ENCODE measurements at regions not wholly inside any gene's neighbourhood (a gene's known extent, or its start where the extent isn't known, plus 50 kb on each side); places are given as distances from the start of the nearest gene placed in this dataset.

DNA sequence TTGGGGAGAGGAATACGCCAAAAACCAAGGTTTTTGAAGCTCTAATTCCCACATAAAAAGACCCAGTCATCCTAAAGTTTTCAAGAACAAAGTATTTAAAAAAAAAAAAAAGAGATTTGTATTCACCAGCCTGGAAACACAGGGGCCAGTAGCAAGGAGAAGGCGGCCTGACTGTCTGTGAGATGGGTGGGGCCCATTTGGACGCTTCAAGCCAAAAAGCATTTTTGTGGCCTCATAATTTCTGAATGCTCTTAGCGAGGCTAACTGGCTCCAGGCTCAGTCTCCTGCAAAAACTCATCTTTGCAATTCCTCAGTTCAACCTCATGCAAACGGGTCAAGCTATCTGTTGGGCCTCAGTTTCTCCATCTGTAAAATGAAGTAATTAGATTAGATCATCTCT is 514.1 kb downstream of the MED13L start:
- no peak for DNase-seq (ENCODE audit: low read depth in 4 of 4, low spot score in 2 of 4)

DNA sequence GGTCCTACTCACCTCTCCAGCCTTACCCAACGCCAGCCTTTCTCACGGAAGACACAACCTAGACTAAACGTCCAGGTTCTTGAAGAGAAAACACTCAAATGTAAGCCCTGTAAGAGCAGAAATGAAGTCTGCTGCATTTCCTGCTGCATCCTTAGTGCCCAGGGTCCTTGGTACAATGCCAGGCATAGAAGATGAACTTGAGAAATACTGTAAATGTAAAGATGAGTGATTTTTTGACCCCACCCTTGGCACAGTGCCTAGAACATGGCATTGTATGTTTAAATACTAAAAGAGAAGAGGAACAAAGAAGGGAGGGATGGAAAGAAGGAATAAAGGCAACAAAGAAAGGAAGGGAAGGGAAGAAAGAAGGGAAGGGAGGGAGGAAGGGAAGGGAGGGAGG is 514.6 kb downstream of the MED13L start:
- DNase-seq (ENCODE audit: low read depth in 4 of 4, low spot score in 2 of 4) = no peak

DNA sequence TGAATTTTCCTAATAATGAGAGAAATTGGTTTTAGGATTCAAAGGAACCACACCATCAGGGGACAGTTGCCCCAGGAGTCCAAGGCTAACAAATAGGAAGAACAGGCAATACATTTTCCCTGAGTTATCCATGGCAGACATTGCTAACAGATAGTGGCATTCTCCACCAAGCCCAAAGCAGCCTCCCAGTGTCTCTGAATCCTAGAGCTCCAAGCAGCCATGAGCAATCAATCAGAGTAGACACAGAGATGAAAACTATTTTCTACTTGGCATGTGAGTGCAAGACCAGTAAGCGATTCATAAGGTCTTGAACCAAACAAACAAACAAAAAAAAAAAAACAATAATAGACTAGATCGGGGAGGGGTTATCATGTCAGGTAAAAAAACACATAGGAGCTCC is 515.7 kb downstream of the MED13L start:
- DNase-seq (ENCODE audit: low read depth in 4 of 4, low spot score in 2 of 4) = no peak

DNA sequence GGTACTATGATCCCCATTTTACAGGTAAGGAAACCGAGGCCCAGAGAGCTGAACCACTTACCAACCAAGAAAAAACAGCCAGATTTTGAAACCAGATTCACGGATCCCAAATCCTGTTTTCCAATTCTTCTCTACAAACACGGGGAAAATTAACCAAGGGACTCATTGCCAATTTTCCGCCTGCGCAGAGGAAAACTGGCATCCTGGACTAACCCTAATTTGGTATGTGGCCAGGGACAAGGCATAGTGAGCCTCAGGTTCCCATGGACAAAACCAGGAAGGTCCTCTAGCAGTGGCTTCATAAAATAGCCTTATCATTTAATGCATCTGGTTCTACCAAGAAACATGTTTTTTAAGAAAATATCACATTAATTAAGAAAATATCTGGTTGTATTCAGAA is 517.3 kb downstream of the MED13L start:
- DNase-seq (ENCODE audit: low read depth in 4 of 4, low spot score in 2 of 4) = no peak

DNA sequence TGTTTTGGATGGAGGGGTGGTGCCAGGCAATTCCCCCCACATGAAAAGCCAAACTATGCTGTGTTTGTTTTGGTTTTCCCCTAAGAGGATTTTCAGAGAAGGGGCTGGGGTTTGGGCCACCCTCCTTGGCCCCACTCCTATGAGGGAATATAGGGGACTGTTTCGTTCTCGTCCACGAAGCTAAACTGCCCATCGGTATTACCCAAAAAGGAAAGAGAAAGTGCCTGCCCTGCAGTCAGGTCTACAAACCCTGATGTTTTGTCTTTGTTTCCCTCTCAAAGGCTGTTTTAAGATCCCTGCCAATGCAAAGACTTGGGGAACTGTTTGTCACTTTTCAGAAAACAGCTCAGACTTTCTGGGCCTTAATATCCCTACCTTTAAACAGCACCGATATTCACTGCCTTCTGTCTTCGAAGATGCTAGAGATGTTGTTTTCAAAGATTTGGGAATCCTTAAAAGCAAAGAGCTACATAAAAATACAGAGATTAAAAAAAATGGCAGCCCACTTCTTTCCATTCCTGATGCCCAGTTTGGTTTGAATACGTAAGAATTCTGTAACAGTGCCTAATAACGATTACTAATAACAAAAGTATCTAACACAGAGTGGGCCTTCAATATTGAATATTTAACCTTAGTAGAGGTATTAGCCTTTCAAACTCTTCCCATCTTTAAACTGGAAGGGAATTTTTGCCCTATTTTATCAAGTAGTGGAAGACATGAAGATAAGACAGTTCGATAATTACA is 518.4 kb downstream of the MED13L start:
- no peak for DNase-seq (ENCODE audit: low read depth in 4 of 4, low spot score in 2 of 4)

DNA sequence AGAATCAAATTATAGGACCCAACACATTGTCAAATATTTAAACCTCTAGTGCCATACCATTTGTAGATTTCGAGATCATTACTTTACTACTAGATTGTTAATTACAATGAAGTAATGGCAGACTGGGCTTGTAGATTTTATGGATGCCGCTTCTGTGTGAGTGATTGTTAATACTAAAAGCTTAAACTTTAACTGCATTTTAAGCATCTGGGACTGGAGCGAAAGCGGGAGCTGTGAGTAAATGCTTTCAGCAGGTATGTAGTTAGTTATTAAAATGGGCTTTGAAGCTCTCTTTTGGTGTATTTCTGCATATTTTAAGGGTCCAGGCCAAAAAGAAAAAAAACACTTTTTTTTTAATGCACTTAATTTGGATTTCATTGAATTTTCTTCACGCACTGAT is 519.3 kb downstream of the MED13L start:
- no peak for DNase-seq (ENCODE audit: low read depth in 4 of 4, low spot score in 2 of 4)

DNA sequence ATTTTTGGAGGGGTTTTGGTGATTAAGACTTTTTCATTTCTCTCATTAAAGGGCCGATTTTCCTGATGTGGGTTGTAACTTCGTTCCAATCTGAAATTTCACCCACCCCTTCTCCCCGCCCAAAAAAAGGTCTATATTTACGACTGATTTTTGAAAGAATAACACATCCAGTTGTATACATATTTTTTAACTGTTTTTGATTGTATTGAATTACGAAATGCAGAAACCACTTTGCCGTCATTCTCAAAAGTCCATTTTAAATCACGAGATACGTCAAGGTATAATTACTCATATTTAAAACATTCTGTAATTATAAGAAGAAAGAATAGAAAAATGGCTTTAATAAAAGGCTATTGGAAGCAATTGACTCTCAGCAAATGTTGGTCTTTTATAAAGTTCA is 520.7 kb downstream of the MED13L start:
- no peak for DNase-seq (ENCODE audit: low read depth in 4 of 4, low spot score in 2 of 4)

DNA sequence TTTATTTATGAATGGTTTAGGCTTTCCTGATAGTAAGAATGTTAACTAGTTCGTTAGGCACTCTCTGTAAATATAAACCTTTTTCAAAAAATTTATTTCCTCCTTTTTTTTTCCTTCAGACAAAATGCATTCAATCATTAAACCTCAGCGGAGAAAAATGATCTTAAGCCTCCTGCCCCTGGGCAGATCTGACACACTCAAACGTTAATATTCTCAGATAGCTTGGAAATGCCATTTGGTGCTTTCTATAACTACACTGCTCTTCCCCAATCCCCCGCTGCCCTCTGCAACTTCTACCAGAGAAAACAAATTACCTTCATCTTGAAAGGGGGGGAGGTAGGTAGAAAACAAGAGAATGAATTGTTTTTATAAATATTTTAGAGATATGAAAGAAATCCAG is 521.2 kb downstream of the MED13L start:
- DNase-seq (ENCODE audit: low read depth in 4 of 4, low spot score in 2 of 4) = no peak

DNA sequence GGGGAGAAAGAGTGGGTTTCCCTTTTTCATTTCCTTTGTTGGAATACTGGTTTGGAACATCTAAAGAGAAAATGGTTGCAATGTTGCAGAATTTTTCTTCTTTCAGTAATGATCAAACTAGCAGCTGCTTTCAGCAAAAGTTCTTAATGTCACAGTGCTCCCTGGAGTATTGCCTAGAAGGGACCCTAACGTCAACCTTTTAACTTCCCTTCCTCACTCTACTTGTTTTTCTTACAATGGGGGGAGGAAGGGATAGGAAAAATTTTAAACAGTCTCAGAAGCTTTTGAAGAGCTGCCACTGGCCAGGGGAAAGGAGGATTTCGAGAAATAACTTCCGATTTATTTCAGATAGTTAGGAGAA is 521.8 kb downstream of the MED13L start:
- DNase-seq (ENCODE audit: low read depth in 4 of 4, low spot score in 2 of 4) = no peak

DNA sequence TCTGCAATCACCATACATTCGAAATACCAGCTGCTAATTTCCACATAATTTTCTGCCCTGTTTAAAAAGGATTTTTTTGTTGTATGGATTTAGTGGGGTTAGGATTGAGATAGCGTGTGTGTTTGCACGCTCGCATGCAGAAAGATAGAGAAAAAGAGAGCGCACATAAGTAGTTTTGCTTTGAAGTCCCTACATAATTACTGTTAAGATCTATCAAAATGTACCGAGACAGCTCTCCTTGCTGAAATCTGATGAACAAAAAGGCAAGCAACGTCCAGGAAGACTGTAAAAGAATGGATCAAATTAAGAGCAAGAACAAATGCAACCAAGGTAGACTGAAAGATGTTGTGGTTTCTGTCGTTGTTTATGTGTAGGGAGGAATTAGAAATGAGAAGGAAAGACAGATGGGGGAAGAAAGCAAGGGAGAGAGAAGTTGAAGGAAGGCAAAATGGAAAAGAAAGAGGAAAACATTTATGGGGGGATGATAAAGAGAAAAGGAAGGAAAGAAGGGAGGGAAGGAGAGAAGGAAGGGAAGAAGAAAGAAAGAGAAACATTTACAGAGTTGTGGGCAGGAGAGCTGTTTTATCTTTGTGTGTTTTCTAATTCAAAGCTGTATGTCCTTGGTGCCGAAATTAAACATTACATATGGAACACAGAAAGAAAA is 522.3 kb downstream of the MED13L start:
- DNase-seq (ENCODE audit: low read depth in 4 of 4, low spot score in 2 of 4) = no peak

DNA sequence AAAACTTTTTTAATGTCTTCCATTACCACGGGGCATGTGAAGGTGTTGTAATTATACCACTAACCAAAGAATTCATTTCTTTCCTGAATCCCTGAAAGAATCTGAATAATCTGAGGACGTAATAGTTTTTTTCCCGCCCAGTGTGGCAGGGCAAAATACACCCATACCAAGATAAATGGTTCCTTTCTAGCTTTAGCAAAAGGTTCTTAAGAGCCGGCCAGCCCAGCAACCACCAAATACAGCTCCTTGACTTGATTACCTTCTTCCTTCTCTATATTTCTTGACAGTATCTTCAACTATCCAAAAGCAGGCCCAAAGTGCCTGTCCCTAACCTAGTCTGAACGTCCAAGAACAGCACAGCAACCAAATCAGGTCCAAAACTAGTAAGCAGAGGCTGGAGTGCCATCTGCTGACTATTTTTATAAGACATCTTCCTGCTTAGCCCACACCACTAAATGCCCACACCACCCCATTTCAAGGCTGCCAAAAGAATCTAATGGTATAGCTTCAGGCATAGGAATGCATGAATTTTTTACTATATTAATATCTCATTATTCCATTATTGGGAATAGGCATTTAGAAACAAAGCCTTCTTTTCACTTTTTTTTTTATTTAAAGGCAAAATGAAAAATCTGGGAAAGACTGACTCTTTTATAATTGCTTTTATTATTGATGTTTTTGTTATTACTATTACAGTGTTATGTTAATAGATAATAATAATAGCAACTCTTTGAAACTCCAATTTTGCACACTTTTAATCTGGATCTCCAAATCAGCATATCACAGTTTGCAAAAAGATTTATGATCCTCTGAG is 524.4 kb downstream of the MED13L start:
- DNase-seq (ENCODE audit: low read depth in 4 of 4, low spot score in 2 of 4) = peak in 2 of 4 donors; percentile 67 to 71

DNA sequence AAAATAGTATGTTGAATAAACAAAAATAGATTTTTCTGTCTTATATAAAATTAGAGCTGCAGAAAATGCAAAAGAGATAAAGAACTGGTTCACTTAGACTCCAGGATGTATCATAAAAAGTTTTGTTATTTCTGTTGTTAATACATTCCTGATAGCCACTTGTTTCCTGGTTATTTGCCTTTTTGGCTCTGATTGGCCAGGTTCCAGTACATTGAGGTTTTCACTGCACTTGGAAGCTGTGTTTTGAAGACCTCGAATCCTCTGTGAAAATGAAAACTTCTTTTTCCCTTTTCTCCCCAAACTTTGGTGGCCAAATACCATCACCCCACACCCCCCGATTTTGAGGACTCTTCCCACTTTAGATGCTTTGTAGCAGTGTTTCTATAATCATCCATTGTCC is 525.3 kb downstream of the MED13L start:
- no peak for DNase-seq (ENCODE audit: low read depth in 4 of 4, low spot score in 2 of 4)

DNA sequence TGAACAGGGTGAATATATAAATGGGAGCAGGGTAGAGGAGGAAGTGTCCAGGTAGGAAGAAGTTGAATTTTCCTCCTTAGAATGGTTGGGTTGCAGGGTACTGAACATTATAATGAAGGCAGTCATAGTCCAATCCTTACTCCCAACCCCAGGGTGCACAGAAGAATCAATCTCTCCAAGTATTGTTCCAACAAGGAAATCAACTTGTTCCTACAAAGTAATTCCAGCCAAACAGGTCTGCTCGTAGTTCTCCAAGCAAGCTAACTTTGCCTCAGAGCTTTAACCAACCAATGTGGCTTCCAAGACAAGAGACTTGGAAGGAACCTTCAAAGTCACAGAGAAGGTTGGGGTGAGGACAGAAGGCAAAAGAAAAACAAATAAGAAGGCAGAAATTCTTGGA is 527.2 kb downstream of the MED13L start:
- no peak for DNase-seq (ENCODE audit: low read depth in 4 of 4, low spot score in 2 of 4)

DNA sequence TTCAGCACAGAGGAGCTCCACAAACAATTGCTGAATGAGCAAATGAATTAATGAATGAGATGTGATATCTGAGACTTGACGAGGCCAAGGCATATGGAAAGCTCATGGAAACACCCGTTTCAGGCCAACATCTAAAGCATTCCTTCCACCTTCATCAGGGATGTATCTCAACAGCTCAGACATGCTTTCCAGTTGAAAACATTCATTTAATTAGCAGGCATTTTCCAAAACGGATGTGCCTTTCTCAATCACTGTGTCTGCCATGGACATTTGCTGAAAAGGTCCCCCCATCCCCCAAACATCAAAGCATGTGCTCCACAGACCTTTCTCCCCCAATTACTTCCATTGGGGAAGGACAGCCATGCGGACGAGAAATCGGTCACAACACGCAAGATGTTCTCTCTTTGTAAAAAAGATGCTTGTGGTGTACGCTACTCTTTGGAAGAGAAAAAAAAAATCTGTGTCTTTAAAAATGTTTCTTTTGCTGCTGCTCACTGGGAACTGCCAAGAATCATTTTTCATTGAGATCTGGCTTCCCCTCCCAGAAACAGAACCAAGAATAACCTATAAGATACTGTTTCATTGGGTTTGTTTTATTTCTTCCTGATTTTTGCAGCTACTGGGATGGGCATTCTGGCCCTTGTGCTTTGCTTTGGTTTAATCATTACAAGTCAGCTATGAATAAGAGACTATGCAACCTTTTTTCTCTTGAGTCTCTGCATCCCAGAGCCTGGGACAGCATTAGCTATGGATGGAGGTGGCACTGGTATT is 528.2 kb downstream of the MED13L start:
- no peak for DNase-seq (ENCODE audit: low read depth in 4 of 4, low spot score in 2 of 4)

DNA sequence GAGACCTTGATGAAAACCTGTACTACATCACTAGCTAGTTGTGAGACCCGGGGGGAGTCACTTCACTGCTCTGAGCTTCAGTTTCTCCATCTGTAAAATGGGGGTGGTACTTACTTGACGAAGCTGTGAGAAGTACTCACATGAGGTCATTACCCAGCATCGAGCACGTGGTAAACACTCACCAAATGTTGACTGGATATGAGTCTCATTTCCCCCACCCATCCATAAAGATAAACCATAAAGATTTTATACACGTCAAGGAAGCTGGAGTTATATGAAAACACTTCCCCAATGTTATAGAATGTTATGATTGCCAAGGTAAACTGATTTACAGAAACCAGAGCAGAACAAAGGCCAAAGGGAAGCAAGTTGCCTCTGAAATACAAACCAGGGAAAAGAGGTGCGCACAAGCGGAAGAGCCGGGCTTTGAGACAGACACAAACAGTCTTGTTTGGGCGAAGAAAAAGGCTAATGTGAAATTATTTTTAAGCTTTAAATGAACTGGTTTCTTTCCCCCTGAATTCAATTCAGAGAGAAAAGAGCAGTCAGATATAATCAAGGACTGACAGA is 536.8 kb downstream of the MED13L start:
- no peak for DNase-seq (ENCODE audit: low read depth in 4 of 4, low spot score in 2 of 4)

DNA sequence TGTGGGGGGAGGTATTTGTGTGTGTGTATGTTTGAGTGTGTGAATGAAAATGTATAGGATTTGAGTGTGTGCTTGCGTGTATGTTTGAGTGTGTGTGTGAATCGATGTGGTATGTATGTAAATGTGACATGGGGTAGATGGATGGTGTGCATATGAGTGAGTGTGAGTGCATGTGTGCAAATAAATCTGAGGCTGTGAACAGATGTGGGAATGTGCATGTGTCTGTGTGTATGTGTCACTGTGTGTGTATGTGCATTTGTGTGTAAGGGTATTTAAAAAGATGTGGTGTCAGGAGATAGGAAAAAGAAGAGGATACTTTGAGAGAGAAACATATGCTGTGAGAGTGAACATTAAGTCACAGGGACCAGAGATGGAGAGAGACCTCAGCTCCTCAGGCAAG is 539.6 kb downstream of the MED13L start:
- no peak for DNase-seq (ENCODE audit: low read depth in 4 of 4, low spot score in 2 of 4)

DNA sequence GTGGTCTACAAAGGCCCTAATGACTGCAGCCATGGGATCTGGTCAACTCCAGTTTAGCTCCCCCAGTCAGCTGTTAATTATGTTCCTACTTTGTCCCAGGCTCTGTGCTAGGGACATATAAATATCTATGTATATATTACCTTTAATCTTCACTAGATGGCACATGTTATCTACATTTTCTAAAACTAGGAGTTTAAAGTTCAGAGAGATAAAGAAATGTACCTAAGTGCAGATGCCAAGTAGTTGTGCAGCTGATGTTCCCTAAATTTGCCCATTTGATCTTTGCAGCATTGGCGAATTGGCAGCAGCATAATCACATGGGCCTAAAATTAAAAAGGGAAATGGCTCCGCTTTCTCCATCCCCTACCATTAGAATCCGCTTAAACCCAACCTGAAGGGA is 541.1 kb downstream of the MED13L start:
- DNase-seq (ENCODE audit: low read depth in 4 of 4, low spot score in 2 of 4) = no peak

DNA sequence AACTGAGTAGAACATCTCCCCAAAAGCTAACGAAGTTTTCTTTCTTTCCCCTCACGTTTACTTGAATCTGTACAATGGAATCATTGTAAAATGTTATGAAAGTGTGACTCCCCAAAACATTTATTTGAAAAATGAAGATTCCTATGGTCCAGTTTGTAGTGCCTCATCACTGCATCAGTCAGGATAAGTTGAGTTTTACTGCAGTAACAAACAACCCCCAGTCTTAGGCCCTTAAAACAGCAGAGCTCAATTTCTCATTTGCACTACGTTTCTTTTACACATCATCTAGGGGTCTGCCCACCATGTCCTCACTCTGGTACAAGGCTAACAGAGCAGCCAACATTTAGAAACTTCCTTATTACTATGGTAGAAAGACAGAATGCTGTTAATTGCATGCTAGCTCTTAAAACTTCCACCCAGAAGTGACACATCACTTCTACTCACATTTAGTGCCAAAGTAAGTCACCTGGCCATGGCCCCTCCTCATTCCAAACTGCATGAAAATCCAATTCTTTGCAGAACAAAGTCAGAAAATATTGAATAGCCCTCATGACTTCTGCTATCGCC is 546.4 kb downstream of the MED13L start:
- no peak for DNase-seq (ENCODE audit: low read depth in 4 of 4, low spot score in 2 of 4)

DNA sequence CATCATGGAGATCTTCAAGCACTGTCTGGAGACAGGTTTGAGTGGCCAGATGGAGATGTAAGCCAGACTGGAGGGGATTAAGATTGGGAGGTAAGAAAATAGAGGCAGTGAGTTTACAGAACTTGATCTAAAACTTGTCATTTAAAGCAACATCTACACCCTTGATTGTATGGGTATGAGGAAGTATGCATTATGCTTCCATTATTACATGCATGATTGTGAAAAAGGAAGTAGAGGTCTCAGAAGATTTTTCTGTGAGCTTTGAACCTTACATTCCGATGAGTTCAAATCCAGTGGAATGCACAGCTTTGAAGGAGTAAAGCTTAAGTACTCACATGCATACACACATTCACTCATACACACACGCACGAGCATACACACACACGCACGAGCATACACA is 550.8 kb downstream of the MED13L start:
- DNase-seq (ENCODE audit: low read depth in 4 of 4, low spot score in 2 of 4) = no peak

DNA sequence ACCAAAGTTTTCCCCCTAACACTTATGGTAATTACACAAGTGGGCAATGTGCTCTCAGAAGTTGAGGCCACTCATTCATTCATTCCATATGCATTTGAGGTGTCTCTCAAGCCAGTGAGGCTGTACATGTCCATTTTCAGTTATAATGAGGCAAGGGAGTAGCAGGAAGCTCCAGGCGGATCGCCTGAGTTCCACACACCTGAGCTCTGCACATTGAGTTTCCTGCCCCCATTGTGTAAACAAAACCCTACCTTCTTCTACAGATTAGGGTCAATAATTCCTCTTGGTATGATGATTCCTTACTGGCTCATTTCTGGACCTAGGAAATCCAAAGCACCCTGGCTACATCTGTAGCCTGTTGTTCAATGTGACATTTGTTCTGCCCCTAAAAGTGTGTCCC is 555.3 kb downstream of the MED13L start:
- DNase-seq (ENCODE audit: low read depth in 4 of 4, low spot score in 2 of 4) = no peak
